C4-2B (cell line): ENCODE measurements at regions not wholly inside any gene's neighbourhood (a gene's known extent, or its start where the extent isn't known, plus 50 kb on each side); places are given as distances from the start of the nearest gene placed in this dataset.

ENCODE experiments used
- H3K27ac ChIP-seq: fragments of 450-650 bp; 2 replicates; pipeline ENCODE4 v1.5.1; 2017
- CTCF ChIP-seq: fragments of 450-650 bp; conservative IDR thresholded peaks from 2 replicates; pipeline ENCODE4 v1.5.1; 2017; ENCODE audit warnings: mild to moderate bottlenecking
- ZFX ChIP-seq: fragments of 450-650 bp; IDR thresholded peaks from 2 replicates; pipeline ENCODE4 v1.6.1; 2017

GRCh38 chr13:105273665-105274222, 1261.7 kb downstream of the EFNB2 start:
- TF ChIP-seq CTCF = no peak
- no peak for TF ChIP-seq ZFX
- H3K27ac ChIP-seq = no peak overlapping the region

GRCh38 chr13:105272660-105273631, 1262.5 kb downstream of the EFNB2 start:
- H3K27ac ChIP-seq = no peak overlapping the region

GRCh38 chr13:105266615-105267014, 1268.8 kb downstream of the EFNB2 start:
- TF ChIP-seq CTCF (no peak), ZFX (no peak)

More at GRCh38 chr13:105272660-105273631, 1262.5 kb downstream of the EFNB2 start:
- TF ChIP-seq ZFX (no peak), CTCF (no peak)

GRCh38 chr13:105262579-105262978, 1272.9 kb downstream of the EFNB2 start:
- H3K27ac ChIP-seq = no peak overlapping the region
- TF ChIP-seq ZFX (no peak), CTCF (no peak)

More at GRCh38 chr13:105266615-105267014, 1268.8 kb downstream of the EFNB2 start:
- H3K27ac ChIP-seq = no peak overlapping the region

DNA sequence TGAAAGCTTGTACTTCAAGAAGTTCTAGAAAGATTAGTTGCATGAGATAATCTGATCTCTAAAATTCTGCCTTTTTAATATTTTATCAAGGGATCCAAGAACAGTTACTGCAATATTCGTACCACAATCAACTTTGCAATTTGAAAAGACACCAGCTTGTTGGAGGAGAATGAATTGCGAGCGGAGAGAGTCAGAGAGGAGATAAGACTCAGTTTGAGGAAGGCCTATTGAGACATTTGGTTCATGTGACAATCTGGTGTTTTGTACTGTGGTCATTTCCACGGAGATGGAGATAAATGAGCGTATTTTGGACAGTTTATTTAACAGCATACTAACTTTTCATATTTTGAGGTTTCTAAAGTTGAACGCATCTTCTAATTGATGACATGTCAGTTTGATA, 1276.0 kb downstream of the EFNB2 start:
- TF ChIP-seq ZFX (no peak), CTCF (no peak)

DNA sequence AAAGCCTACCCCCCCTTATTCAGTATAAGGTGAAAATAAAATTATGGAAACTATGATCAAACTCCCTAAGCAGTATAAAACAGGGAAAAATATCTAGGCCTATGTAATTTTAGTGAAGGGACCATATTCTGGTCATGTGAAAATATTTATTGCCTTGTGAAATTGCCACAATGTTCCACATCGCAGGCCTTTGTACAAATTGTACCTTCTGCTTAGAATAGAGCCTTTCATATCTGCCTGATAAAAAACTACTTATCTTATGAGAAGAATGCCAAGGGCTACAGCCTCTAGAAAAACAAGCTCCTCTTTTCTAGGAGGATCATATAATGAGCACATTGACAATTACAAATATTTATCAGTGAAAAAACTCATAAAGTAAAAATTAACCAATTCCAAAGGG, 1280.0 kb downstream of the EFNB2 start:
- H3K27ac ChIP-seq = no peak overlapping the region
- TF ChIP-seq ZFX (no peak), CTCF (no peak)

More for the DNA sequence above, 1276.0 kb downstream of the EFNB2 start:
- no peak overlapping the region for H3K27ac ChIP-seq

DNA sequence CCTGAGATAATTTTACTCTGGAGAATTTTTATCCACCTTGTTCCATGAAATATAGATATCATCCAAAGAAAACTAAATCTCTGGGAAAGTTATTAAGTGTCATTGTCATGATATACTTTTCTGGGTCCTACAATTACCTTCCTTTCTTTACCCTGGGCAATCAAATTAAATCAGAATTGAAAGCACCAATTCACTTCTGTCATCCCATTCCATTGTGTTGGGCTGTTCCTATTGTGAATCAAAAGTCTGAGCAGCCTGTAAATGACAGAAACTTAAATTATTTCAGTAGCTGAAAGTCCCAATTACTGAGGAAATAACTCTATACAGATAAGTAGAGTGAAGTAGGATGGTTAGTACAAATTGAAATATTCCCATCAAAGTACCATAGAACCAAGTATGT, 1284.2 kb downstream of the EFNB2 start:
- no peak for TF ChIP-seq ZFX
- TF ChIP-seq CTCF = no peak
- H3K27ac ChIP-seq = no peak overlapping the region
